ENCODE measurements at regions not wholly inside any gene's neighbourhood (a gene's known extent, or its start where the extent isn't known, plus 50 kb on each side); places are given as distances from the start of the nearest gene placed in this dataset.

DNA sequence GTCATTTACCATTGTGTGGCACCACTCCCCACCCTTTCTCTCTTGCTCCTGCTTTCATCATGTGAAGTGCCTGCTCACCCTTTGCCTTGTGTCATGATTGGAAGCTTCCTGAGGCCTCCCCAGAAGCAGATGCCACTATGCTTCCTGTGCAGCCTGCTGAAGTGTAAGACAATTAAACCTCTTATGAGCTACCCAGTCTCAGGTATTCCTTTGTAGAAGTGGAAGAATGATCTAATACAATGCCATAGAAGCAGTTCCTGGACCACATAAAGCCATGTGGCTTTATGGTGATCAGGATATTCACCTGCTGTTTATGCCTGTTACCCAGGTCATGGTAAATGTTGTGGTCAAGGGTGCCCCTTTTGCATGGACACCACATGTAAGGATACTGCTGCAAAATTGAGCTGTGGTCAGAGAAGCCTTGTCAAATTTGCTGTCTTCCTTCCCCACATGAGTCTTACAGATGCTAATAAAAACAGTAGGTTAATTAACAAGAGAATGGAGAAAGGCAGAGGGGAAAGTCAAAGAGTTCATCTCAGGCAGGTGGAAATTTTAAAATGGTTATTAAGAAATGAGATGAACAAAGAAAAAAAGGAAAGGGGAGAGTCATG lies 112.8 kb upstream of the IFNG-AS1 start:
- DNase-seq (ENCODE audit: low spot score) (no peak), ATAC-seq (no peak), FAIRE-seq (no peak)
- H3K4me2 ChIP-seq (ENCODE audit: low read depth, low read length) = no peak overlapping the region
- H3K27ac ChIP-seq (ENCODE audit: extremely low read length, insufficient read depth, low read length) = no peak overlapping the region
- in situ Hi-C loops (cut with HindIII; ENCODE audit: extremely low pct_ligation_motif_present, low pct_unique_long_range_greater_than_20kb) = no loop called here
- no peaks in the 10 kb centered on the region for H4K20me1 ChIP-seq (ENCODE audit: insufficient read depth, low read length)
- CTCF ChIA-PET (ENCODE audit: low intra/inter-chr PET ratio, low total read pairs) = no interaction called here
- TF ChIP-seq POGZ (CRISPR knock-in tag; IDR thresholded peaks at IDR 0.05) (no peak), MTA3 (CRISPR knock-in tag; IDR thresholded peaks at IDR 0.05) (no peak), ZFP62 (CRISPR knock-in tag; IDR thresholded peaks at IDR 0.05) (no peak), DMAP1 (CRISPR knock-in tag; IDR thresholded peaks at IDR 0.05) (no peak), FOSL1 (CRISPR knock-in tag; IDR thresholded peaks at IDR 0.05; ENCODE audit: borderline replicate concordance) (no peak), ZNF619 (CRISPR knock-in tag; IDR thresholded peaks at IDR 0.05) (no peak)
- TF ChIP-seq, protein P1, sequence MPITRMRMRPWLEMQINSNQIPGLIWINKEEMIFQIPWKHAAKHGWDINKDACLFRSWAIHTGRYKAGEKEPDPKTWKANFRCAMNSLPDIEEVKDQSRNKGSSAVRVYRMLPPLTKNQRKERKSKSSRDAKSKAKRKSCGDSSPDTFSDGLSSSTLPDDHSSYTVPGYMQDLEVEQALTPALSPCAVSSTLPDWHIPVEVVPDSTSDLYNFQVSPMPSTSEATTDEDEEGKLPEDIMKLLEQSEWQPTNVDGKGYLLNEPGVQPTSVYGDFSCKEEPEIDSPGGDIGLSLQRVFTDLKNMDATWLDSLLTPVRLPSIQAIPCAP (CRISPR knock-in tag; IDR thresholded peaks at IDR 0.05; ENCODE audit: low read depth) = no peak
- BruUV-seq (replicated peaks) = no TSS peak
- POLR2A ChIA-PET = no interaction called here
- no peaks in the 10 kb centered on the region for H3K27me3 ChIP-seq (ENCODE audit: control insufficient read depth in 1 of 2, insufficient read depth in 2 of 2, low read length in 2 of 2)
- H3K79me2 ChIP-seq (ENCODE audit: insufficient read depth, low read length) = no peaks in the 10 kb centered on the region
- H3K9me3 ChIP-seq (ENCODE audit: low read length) = no peaks in the 10 kb centered on the region
- no peak overlapping the region for H2AFZ ChIP-seq (ENCODE audit: low read length)
- H3K4me1 ChIP-seq (ENCODE audit: insufficient read depth, low read length) = no peaks in the 10 kb centered on the region
- H3K9ac ChIP-seq (ENCODE audit: insufficient read depth, low read depth, low read length) = no peak overlapping the region
- intact Hi-C loops (cut with micrococcal nuclease; ENCODE audit: unreplicated experiment) = no loop called here
- no peak overlapping the region for H3K4me3 ChIP-seq (replicated peaks in 1 of 3; ENCODE audit: insufficient read depth in 1 of 3, low read depth in 2 of 3, low read length in 3 of 3)
- no peaks in the 10 kb centered on the region for H3K36me3 ChIP-seq (replicated peaks in 1 of 2; ENCODE audit: control insufficient read depth in 1 of 2, insufficient read depth in 2 of 2, low read length in 2 of 2)

DNA sequence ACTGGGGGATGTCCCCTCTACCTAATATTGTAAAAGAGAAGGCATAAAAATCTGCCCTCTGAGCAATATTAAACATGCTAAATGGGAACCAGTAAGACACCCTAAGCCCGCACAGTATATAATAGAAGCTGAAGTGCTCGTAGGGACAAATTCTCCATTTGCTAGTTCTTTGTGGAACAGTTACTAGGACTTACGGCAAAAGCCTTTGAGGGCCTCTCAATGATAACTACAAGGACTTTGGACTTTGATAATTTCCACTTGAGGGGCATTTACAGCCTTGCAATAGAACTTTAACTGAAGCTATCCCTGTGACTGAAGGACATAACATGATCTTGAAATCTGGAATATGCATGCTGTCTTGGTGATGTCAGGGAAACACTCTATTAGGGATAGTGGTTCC lies 111.5 kb upstream of the IFNG-AS1 start:
- no peak overlapping the region for H3K4me2 ChIP-seq (ENCODE audit: low read depth, low read length)
- no peaks in the 10 kb centered on the region for H3K79me2 ChIP-seq (ENCODE audit: insufficient read depth, low read length)
- H3K4me3 ChIP-seq (replicated peaks in 1 of 3; ENCODE audit: insufficient read depth in 1 of 3, low read depth in 2 of 3, low read length in 3 of 3) = no peak overlapping the region
- CTCF ChIA-PET (ENCODE audit: low intra/inter-chr PET ratio, low total read pairs) = no interaction called here
- FAIRE-seq (no peak), DNase-seq (ENCODE audit: low spot score) (no peak), ATAC-seq (no peak)
- no peaks in the 10 kb centered on the region for H3K36me3 ChIP-seq (replicated peaks in 1 of 2; ENCODE audit: control insufficient read depth in 1 of 2, insufficient read depth in 2 of 2, low read length in 2 of 2)
- no peak overlapping the region for H3K9ac ChIP-seq (ENCODE audit: insufficient read depth, low read depth, low read length)
- no peak overlapping the region for H3K27ac ChIP-seq (ENCODE audit: extremely low read length, insufficient read depth, low read length)
- no peaks in the 10 kb centered on the region for H3K27me3 ChIP-seq (ENCODE audit: control insufficient read depth in 1 of 2, insufficient read depth in 2 of 2, low read length in 2 of 2)
- no peaks in the 10 kb centered on the region for H4K20me1 ChIP-seq (ENCODE audit: insufficient read depth, low read length)
- in situ Hi-C loops (cut with HindIII; ENCODE audit: extremely low pct_ligation_motif_present, low pct_unique_long_range_greater_than_20kb) = no loop called here
- H3K4me1 ChIP-seq (ENCODE audit: insufficient read depth, low read length) = no peaks in the 10 kb centered on the region
- no TSS peak for BruUV-seq (replicated peaks)
- H3K9me3 ChIP-seq (ENCODE audit: low read length) = no peaks in the 10 kb centered on the region
- no peak overlapping the region for H2AFZ ChIP-seq (ENCODE audit: low read length)
- POLR2A ChIA-PET = no interaction called here
- whole genome bisulfite sequencing (ENCODE audit: low lambda C conversion rate) = 69% methylated on average over 3 of the region's 3 CpGs
- intact Hi-C loops (cut with micrococcal nuclease; ENCODE audit: unreplicated experiment) = no loop called here
- TF ChIP-seq ESRRA (CRISPR knock-in tag; IDR thresholded peaks at IDR 0.05; ENCODE audit: low read depth) (no peak), ZNF335 (CRISPR knock-in tag; IDR thresholded peaks at IDR 0.05) (no peak), CCDC6 (CRISPR knock-in tag; IDR thresholded peaks at IDR 0.05) (no peak), ZNF557 (CRISPR knock-in tag; IDR thresholded peaks at IDR 0.05) (no peak), CBX2 (IDR thresholded peaks at IDR 0.05; ENCODE audit: low read depth, low read length) (no peak), CBX2 (CRISPR knock-in tag; IDR thresholded peaks at IDR 0.05; ENCODE audit: low read depth) (no peak), ZHX1 (CRISPR knock-in tag; IDR thresholded peaks at IDR 0.05; ENCODE audit: low read depth) (no peak), ZNF737 (CRISPR knock-in tag; IDR thresholded peaks at IDR 0.05; ENCODE audit: borderline replicate concordance) (no peak), ZNF572 (CRISPR knock-in tag; IDR thresholded peaks at IDR 0.05) (no peak)
- TF ChIP-seq, protein P2, sequence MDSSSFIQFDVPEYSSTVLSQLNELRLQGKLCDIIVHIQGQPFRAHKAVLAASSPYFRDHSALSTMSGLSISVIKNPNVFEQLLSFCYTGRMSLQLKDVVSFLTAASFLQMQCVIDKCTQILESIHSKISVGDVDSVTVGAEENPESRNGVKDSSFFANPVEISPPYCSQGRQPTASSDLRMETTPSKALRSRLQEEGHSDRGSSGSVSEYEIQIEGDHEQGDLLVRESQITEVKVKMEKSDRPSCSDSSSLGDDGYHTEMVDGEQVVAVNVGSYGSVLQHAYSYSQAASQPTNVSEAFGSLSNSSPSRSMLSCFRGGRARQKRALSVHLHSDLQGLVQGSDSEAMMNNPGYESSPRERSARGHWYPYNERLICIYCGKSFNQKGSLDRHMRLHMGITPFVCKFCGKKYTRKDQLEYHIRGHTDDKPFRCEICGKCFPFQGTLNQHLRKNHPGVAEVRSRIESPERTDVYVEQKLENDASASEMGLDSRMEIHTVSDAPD (CRISPR knock-in tag; IDR thresholded peaks at IDR 0.05) = no peak
